ENCODE measurements at regions not wholly inside any gene's neighbourhood (a gene's known extent, or its start where the extent isn't known, plus 50 kb on each side); places are given as distances from the start of the nearest gene placed in this dataset.

GRCh38 chr15:25943831-25944230, 80.7 kb upstream of the ATP10A start:
- DNase-seq, result no peak
- 68 to 86% (median 82%) methylated on average over 9 of the region's 9 CpGs for WGBS, 5 donors
- intact Hi-C loops (cut with DNase I; ENCODE audit: low total_unique reads), result no loop called here
- Histone ChIP-seq H3K4me1 (no peaks in the 10 kb centered on the region), H3K36me3 (no peaks in the 10 kb centered on the region), H3K27ac (no peak overlapping the region), H3K9me3 (peaks cover 0 to 9% (median 0%) of the 10 kb centered on the region in 4 donors), H3K27me3 (peaks cover 0 to 6% (median 0%) of the 10 kb centered on the region in 3 donors), H3K4me3 (no peak overlapping the region)
- no peak for TF ChIP-seq POLR2AphosphoS5 (IDR thresholded peaks at IDR 0.05)
- TF ChIP-seq POLR2A (IDR thresholded peaks at IDR 0.05), result no peak
- no peak for TF ChIP-seq CTCF (IDR thresholded peaks at IDR 0.05)

GRCh38 chr15:25939122-25939521, 76.0 kb upstream of the ATP10A start:
- H3K36me3 ChIP-seq, result no peaks in the 10 kb centered on the region
- no peak overlapping the region for H3K27ac ChIP-seq
- 67 to 86% (median 70%) methylated on average over 3 to 4 of the region's 4 CpGs for whole genome bisulfite sequencing, 5 donors
- H3K4me1 ChIP-seq, result peaks cover 0 to 1% (median under 1%) of the 10 kb centered on the region in 4 donors
- intact Hi-C loops (cut with DNase I; ENCODE audit: low total_unique reads), result no loop called here
- H3K4me3 ChIP-seq, result no peak overlapping the region
- no peaks in the 10 kb centered on the region for H3K27me3 ChIP-seq
- DNase-seq, result no peak
- TF ChIP-seq CTCF (IDR thresholded peaks at IDR 0.05) (no peak), EP300 (IDR thresholded peaks at IDR 0.05) (no peak), POLR2AphosphoS5 (IDR thresholded peaks at IDR 0.05) (no peak), POLR2A (IDR thresholded peaks at IDR 0.05) (no peak)
- H3K9me3 ChIP-seq, result peaks cover 0 to 3% (median 0%) of the 10 kb centered on the region in 4 donors

- peaks cover 0 to 10% (median 5%) of the 10 kb centered on the region in 4 donors for H3K4me1 ChIP-seq
- intact Hi-C loops (cut with DNase I; ENCODE audit: low total_unique reads), result no loop called here
- DNase-seq, result no peak
- no peaks in the 10 kb centered on the region for H3K27me3 ChIP-seq
- H3K27ac ChIP-seq, result no peak overlapping the region
- no peaks in the 10 kb centered on the region for H3K36me3 ChIP-seq
- no peak overlapping the region for H3K4me3 ChIP-seq
- no peaks in the 10 kb centered on the region for H3K9me3 ChIP-seq
- TF ChIP-seq EP300 (IDR thresholded peaks at IDR 0.05) (no peak), CTCF (IDR thresholded peaks at IDR 0.05) (no peak), POLR2AphosphoS5 (IDR thresholded peaks at IDR 0.05) (no peak), POLR2A (IDR thresholded peaks at IDR 0.05) (no peak)
Observed at GRCh38 chr15:25937796-25938195, 74.7 kb upstream of the ATP10A start.

GRCh38 chr15:25936004-25936403, 72.9 kb upstream of the ATP10A start:
- Histone ChIP-seq H3K27ac (no peak overlapping the region), H3K9me3 (peaks cover 0 to 2% (median 0%) of the 10 kb centered on the region in 4 donors), H3K4me3 (no peak overlapping the region), H3K27me3 (no peaks in the 10 kb centered on the region), H3K36me3 (no peaks in the 10 kb centered on the region), H3K4me1 (peaks cover 0 to 10% (median 5%) of the 10 kb centered on the region in 4 donors)
- WGBS, 5 donors, result 80 to 92% (median 86%) methylated on average over 7 of the region's 7 CpGs
- DNase-seq, result no peak
- TF ChIP-seq POLR2A (IDR thresholded peaks at IDR 0.05) (no peak), POLR2AphosphoS5 (IDR thresholded peaks at IDR 0.05) (no peak), CTCF (IDR thresholded peaks at IDR 0.05) (no peak), EP300 (IDR thresholded peaks at IDR 0.05) (no peak)
- intact Hi-C loops (cut with DNase I; ENCODE audit: low total_unique reads), result no loop called here
